GM23338 (cell line): ENCODE measurements at regions not wholly inside any gene's neighbourhood (a gene's known extent, or its start where the extent isn't known, plus 50 kb on each side); places are given as distances from the start of the nearest gene placed in this dataset.

Experiments
- ATAC-seq: fragments of 200-7000 bp; cut with Tn5 transposase; 3 replicates; pipeline ENCODE4 v1.9.1; 2020
- DNase-seq: peaks from one replicate; pipeline ENCODE4 v3.0.0-alpha.2; 2015; ENCODE audit warnings: low spot score
- H2AFZ ChIP-seq: fragments of 200-600 bp; sonication (generic); 2 replicates; pipeline ENCODE4 v1.8.0; 2016; ENCODE audit warnings: antibody characterized with exemption, mild to moderate bottlenecking, moderate library complexity
- H3F3A ChIP-seq: fragments of 200-600 bp; sonication (generic); replicated peaks from 2 replicates; pipeline ENCODE4 v1.8.0; 2017; ENCODE audit warnings: antibody characterized with exemption, mixed run types, low read depth
- H3K27ac ChIP-seq: fragments of 200-600 bp; sonication (generic); 2 replicates; pipeline ENCODE4 v1.6.1; 2016; ENCODE audit warnings: low read depth
- H3K27me3 ChIP-seq: fragments of 200-600 bp; sonication (generic); 2 replicates; pipeline ENCODE4 v1.8.0; 2016; ENCODE audit warnings: mild to moderate bottlenecking, mixed run types, moderate library complexity; ENCODE audit not compliant: insufficient read depth
- H3K36me3 ChIP-seq: fragments of 200-600 bp; sonication (generic); 2 replicates; pipeline ENCODE4 v1.8.0; 2016; ENCODE audit warnings: mild to moderate bottlenecking; ENCODE audit not compliant: insufficient read depth
- H3K4me1 ChIP-seq: fragments of 200-600 bp; sonication (generic); 2 replicates; pipeline ENCODE4 v1.8.0; 2016; ENCODE audit warnings: mild to moderate bottlenecking, moderate library complexity; ENCODE audit not compliant: insufficient read depth
- H3K4me2 ChIP-seq: fragments of 200-600 bp; sonication (generic); 2 replicates; pipeline ENCODE4 v1.7.1; 2017; ENCODE audit warnings: mixed run types
- H3K4me3 ChIP-seq: fragments of 200-600 bp; sonication (generic); 2 replicates; pipeline ENCODE4 v1.6.1; 2016; ENCODE audit warnings: mixed run types
- H3K79me2 ChIP-seq: fragments of 200-600 bp; sonication (generic); replicated peaks from 2 replicates; pipeline ENCODE4 v1.8.0; 2017; ENCODE audit warnings: mild to moderate bottlenecking; ENCODE audit not compliant: insufficient read depth
- H3K9me2 ChIP-seq: fragments of 200-600 bp; sonication (generic); 2 replicates; pipeline ENCODE4 v1.8.0; 2017; ENCODE audit not compliant: insufficient read depth
- H4K20me1 ChIP-seq: fragments of 200-600 bp; sonication (generic); replicated peaks from 2 replicates; pipeline ENCODE4 v1.8.0; 2017; ENCODE audit warnings: mild to moderate bottlenecking; ENCODE audit not compliant: insufficient read depth
- H3K27ac Mint-ChIP-seq: 2 replicates; pipeline ENCODE4 v1.8.0; 2020; ENCODE audit warnings: inconsistent platforms, mild to moderate bottlenecking, moderate library complexity, mixed read lengths
- H3K27me3 Mint-ChIP-seq: 3 replicates; pipeline ENCODE4 v1.8.0; 2022; ENCODE audit warnings: low read depth, mild to moderate bottlenecking, moderate library complexity, mixed read lengths, inconsistent platforms; ENCODE audit not compliant: insufficient read depth, poor library complexity
- H3K36me3 Mint-ChIP-seq: 3 replicates; pipeline ENCODE4 v1.8.0; 2021; ENCODE audit warnings: low read depth, mild to moderate bottlenecking, inconsistent platforms, moderate library complexity, mixed read lengths
- H3K4me1 Mint-ChIP-seq: 3 replicates; pipeline ENCODE4 v1.8.0; 2020; ENCODE audit warnings: mild to moderate bottlenecking, inconsistent platforms, mixed read lengths
- H3K4me3 Mint-ChIP-seq: 3 replicates; pipeline ENCODE4 v1.8.0; 2021; ENCODE audit warnings: moderate library complexity, mild to moderate bottlenecking, inconsistent platforms, mixed read lengths
- H3K9me3 Mint-ChIP-seq: 3 replicates; pipeline ENCODE4 v1.8.0; 2020; ENCODE audit warnings: moderate library complexity, mild to moderate bottlenecking, inconsistent platforms, mixed read lengths
- CREB1 ChIP-seq: fragments of 250-450 bp; sonication (Bioruptor Pico); IDR thresholded peaks from 2 replicates; pipeline ENCODE4 v1.5.0; 2020; ENCODE audit warnings: low read depth, mild to moderate bottlenecking, moderate library complexity
- EZH2 ChIP-seq: fragments of 200-600 bp; sonication (generic); IDR thresholded peaks from one replicate; pipeline ENCODE4 v1.8.0; 2017; ENCODE audit warnings: antibody characterized with exemption, mild to moderate bottlenecking, low read depth; ENCODE audit not compliant: unreplicated experiment
- EZH2phosphoT487 ChIP-seq: fragments of 200-600 bp; sonication (generic); IDR thresholded peaks from one replicate; pipeline ENCODE4 v1.8.1; 2018; ENCODE audit warnings: antibody characterized with exemption; ENCODE audit not compliant: unreplicated experiment
- JUNB ChIP-seq: IDR thresholded peaks from one replicate; pipeline ENCODE4 v1.6.1; 2016; ENCODE audit warnings: antibody characterized with exemption; ENCODE audit not compliant: unreplicated experiment
- NANOG ChIP-seq: IDR thresholded peaks from 2 replicates; pipeline ENCODE4 v1.6.1; 2016; ENCODE audit warnings: antibody characterized with exemption, borderline replicate concordance
- POLR2AphosphoS5 ChIP-seq: IDR thresholded peaks from 2 replicates; pipeline ENCODE4 v1.6.1; 2016; ENCODE audit warnings: antibody characterized with exemption, low read depth
- STAT1 ChIP-seq: IDR thresholded peaks from one replicate; pipeline ENCODE4 v1.6.1; 2016; ENCODE audit warnings: antibody characterized with exemption; ENCODE audit not compliant: unreplicated experiment
- ZNF114 ChIP-seq: fragments of 250-450 bp; sonication (Bioruptor Pico); IDR thresholded peaks from 2 replicates; pipeline ENCODE4 v1.5.0; 2020; ENCODE audit warnings: mild to moderate bottlenecking, moderate library complexity
- ZNF331 ChIP-seq: fragments of 250-450 bp; sonication (Bioruptor Pico); IDR thresholded peaks from 2 replicates; pipeline ENCODE4 v1.5.0; 2020; ENCODE audit warnings: low read depth, mild to moderate bottlenecking, moderate library complexity
- TF ChIP-seq, protein P1 (sequence below), 2 experiments: fragments of 200-600 bp in 1 of 2; sonication (generic) in 1 of 2; conservative IDR thresholded peaks; 2 replicates each; pipeline versions ENCODE4 v1.5.1 to v1.6.1; 2016 to 2017; ENCODE audit warnings: antibody characterized with exemption in 2 of 2, low read depth in 2 of 2, mild to moderate bottlenecking in 2 of 2, moderate library complexity in 1 of 2
- TF ChIP-seq, protein P2 (sequence below): IDR thresholded peaks from 2 replicates; pipeline ENCODE4 v1.6.1; 2016; ENCODE audit warnings: antibody characterized with exemption
- TF ChIP-seq, protein P3 (sequence below): fragments of 250-450 bp; sonication (Bioruptor Pico); IDR thresholded peaks from 2 replicates; pipeline ENCODE4 v1.5.0; 2020; ENCODE audit warnings: mild to moderate bottlenecking, moderate library complexity
- TF ChIP-seq, protein P4 (sequence below): IDR thresholded peaks from one replicate; pipeline ENCODE4 v1.6.1; 2018; ENCODE audit warnings: antibody characterized with exemption; ENCODE audit not compliant: unreplicated experiment

DNA sequence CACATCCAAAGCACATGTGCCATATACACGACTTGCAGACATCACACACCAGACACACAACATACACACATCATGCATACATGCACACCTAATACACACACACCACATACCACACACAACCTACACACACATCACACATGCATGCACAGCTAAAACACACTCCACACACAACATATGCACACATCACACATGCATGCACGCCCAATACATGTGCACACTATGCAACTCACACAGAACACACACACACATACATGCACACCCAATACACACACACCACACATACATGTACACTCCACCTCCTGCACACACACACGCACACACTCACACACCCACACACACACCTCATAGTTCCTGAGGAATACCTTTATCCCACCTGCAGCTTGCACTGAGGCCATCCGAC is 436.0 kb downstream of the MIAT start:
- Mint-ChIP-seq H3K9me3 (no peaks in the 10 kb centered on the region), H3K27me3 (peaks cover 2% of the 10 kb centered on the region), H3K4me1 (no peaks in the 10 kb centered on the region; the same call in 1 of the 3 replicates), H3K36me3 (no peaks in the 10 kb centered on the region), H3K27ac (no peak overlapping the region), H3K4me3 (no peak overlapping the region)
- Histone ChIP-seq H3K4me3 (no peak overlapping the region), H3K27ac (no peak overlapping the region), H3K4me2 (no peak overlapping the region), H3F3A (0 out of 2 replicates have a peak, but pooled peaks cover 3% of the 10 kb centered on the region), H3K27me3 (no peaks in the 10 kb centered on the region), H3K79me2 (no peaks in the 10 kb centered on the region), H2AFZ (no peak overlapping the region), H3K4me1 (no peaks in the 10 kb centered on the region), H3K36me3 (no peaks in the 10 kb centered on the region), H3K9me2 (0 out of 2 replicates have a peak, but pooled peaks cover 4% of the 10 kb centered on the region), H4K20me1 (no peaks in the 10 kb centered on the region)
- ATAC-seq (no peak), DNase-seq (no peak)
- TF ChIP-seq JUNB (no peak), NANOG (no peak), POLR2AphosphoS5 (no peak), CREB1 (CRISPR knock-in tag) (no peak), EZH2 (no peak), EZH2phosphoT487 (no peak), STAT1 (no peak), ZNF114 (CRISPR knock-in tag) (no peak), ZNF331 (CRISPR knock-in tag) (no peak)
- TF ChIP-seq, protein P1, sequence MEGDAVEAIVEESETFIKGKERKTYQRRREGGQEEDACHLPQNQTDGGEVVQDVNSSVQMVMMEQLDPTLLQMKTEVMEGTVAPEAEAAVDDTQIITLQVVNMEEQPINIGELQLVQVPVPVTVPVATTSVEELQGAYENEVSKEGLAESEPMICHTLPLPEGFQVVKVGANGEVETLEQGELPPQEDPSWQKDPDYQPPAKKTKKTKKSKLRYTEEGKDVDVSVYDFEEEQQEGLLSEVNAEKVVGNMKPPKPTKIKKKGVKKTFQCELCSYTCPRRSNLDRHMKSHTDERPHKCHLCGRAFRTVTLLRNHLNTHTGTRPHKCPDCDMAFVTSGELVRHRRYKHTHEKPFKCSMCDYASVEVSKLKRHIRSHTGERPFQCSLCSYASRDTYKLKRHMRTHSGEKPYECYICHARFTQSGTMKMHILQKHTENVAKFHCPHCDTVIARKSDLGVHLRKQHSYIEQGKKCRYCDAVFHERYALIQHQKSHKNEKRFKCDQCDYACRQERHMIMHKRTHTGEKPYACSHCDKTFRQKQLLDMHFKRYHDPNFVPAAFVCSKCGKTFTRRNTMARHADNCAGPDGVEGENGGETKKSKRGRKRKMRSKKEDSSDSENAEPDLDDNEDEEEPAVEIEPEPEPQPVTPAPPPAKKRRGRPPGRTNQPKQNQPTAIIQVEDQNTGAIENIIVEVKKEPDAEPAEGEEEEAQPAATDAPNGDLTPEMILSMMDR (conservative IDR thresholded peaks at IDR 0.05; ENCODE audit: low read depth in 2 of 2), result no peak
- TF ChIP-seq, protein P2, sequence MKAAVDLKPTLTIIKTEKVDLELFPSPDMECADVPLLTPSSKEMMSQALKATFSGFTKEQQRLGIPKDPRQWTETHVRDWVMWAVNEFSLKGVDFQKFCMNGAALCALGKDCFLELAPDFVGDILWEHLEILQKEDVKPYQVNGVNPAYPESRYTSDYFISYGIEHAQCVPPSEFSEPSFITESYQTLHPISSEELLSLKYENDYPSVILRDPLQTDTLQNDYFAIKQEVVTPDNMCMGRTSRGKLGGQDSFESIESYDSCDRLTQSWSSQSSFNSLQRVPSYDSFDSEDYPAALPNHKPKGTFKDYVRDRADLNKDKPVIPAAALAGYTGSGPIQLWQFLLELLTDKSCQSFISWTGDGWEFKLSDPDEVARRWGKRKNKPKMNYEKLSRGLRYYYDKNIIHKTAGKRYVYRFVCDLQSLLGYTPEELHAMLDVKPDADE, result no peak
- TF ChIP-seq, protein P3, sequence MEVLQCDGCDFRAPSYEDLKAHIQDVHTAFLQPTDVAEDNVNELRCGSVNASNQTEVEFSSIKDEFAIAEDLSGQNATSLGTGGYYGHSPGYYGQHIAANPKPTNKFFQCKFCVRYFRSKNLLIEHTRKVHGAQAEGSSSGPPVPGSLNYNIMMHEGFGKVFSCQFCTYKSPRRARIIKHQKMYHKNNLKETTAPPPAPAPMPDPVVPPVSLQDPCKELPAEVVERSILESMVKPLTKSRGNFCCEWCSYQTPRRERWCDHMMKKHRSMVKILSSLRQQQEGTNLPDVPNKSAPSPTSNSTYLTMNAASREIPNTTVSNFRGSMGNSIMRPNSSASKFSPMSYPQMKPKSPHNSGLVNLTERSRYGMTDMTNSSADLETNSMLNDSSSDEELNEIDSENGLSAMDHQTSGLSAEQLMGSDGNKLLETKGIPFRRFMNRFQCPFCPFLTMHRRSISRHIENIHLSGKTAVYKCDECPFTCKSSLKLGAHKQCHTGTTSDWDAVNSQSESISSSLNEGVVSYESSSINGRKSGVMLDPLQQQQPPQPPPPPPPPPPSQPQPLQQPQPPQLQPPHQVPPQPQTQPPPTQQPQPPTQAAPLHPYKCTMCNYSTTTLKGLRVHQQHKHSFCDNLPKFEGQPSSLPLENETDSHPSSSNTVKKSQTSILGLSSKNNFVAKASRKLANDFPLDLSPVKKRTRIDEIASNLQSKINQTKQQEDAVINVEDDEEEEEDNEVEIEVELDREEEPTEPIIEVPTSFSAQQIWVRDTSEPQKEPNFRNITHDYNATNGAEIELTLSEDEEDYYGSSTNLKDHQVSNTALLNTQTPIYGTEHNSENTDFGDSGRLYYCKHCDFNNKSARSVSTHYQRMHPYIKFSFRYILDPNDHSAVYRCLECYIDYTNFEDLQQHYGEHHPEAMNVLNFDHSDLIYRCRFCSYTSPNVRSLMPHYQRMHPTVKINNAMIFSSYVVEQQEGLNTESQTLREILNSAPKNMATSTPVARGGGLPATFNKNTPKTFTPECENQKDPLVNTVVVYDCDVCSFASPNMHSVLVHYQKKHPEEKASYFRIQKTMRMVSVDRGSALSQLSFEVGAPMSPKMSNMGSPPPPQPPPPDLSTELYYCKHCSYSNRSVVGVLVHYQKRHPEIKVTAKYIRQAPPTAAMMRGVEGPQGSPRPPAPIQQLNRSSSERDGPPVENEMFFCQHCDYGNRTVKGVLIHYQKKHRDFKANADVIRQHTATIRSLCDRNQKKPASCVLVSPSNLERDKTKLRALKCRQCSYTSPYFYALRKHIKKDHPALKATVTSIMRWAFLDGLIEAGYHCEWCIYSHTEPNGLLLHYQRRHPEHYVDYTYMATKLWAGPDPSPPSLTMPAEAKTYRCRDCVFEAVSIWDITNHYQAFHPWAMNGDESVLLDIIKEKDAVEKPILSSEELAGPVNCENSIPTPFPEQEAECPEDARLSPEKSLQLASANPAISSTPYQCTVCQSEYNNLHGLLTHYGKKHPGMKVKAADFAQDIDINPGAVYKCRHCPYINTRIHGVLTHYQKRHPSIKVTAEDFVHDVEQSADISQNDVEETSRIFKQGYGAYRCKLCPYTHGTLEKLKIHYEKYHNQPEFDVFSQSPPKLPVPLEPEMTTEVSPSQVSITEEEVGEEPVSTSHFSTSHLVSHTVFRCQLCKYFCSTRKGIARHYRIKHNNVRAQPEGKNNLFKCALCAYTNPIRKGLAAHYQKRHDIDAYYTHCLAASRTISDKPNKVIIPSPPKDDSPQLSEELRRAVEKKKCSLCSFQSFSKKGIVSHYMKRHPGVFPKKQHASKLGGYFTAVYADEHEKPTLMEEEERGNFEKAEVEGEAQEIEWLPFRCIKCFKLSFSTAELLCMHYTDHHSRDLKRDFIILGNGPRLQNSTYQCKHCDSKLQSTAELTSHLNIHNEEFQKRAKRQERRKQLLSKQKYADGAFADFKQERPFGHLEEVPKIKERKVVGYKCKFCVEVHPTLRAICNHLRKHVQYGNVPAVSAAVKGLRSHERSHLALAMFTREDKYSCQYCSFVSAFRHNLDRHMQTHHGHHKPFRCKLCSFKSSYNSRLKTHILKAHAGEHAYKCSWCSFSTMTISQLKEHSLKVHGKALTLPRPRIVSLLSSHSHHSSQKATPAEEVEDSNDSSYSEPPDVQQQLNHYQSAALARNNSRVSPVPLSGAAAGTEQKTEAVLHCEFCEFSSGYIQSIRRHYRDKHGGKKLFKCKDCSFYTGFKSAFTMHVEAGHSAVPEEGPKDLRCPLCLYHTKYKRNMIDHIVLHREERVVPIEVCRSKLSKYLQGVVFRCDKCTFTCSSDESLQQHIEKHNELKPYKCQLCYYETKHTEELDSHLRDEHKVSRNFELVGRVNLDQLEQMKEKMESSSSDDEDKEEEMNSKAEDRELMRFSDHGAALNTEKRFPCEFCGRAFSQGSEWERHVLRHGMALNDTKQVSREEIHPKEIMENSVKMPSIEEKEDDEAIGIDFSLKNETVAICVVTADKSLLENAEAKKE (CRISPR knock-in tag), result no peak
- TF ChIP-seq, protein P4, sequence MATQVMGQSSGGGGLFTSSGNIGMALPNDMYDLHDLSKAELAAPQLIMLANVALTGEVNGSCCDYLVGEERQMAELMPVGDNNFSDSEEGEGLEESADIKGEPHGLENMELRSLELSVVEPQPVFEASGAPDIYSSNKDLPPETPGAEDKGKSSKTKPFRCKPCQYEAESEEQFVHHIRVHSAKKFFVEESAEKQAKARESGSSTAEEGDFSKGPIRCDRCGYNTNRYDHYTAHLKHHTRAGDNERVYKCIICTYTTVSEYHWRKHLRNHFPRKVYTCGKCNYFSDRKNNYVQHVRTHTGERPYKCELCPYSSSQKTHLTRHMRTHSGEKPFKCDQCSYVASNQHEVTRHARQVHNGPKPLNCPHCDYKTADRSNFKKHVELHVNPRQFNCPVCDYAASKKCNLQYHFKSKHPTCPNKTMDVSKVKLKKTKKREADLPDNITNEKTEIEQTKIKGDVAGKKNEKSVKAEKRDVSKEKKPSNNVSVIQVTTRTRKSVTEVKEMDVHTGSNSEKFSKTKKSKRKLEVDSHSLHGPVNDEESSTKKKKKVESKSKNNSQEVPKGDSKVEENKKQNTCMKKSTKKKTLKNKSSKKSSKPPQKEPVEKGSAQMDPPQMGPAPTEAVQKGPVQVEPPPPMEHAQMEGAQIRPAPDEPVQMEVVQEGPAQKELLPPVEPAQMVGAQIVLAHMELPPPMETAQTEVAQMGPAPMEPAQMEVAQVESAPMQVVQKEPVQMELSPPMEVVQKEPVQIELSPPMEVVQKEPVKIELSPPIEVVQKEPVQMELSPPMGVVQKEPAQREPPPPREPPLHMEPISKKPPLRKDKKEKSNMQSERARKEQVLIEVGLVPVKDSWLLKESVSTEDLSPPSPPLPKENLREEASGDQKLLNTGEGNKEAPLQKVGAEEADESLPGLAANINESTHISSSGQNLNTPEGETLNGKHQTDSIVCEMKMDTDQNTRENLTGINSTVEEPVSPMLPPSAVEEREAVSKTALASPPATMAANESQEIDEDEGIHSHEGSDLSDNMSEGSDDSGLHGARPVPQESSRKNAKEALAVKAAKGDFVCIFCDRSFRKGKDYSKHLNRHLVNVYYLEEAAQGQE, result no peak
